Left lung (tissue), 4 donors: ENCODE measurements at regions not wholly inside any gene's neighbourhood (a gene's known extent, or its start where the extent isn't known, plus 50 kb on each side); places are given as distances from the start of the nearest gene placed in this dataset.

Experiments
- ATAC-seq: fragments of 200-7000 bp; cut with Tn5 transposase; one replicate; pipeline ENCODE4 v1.9.1; 2020; ENCODE audit warnings: moderate library complexity
- DNase-seq, 4 donors: peaks; one replicate each; pipeline ENCODE4 v3.0.0-alpha.2; 2013 to 2020
- H3K27ac ChIP-seq, 2 donors: fragments of 200-600 bp; sonication (generic) in 1 of 2; one replicate each; pipeline versions ENCODE4 v1.5.0 to v1.8.0; 2020 to 2021
- H3K27me3 ChIP-seq, 2 donors: fragments of 200-600 bp; sonication (generic) in 1 of 2; one replicate each; pipeline versions ENCODE4 v1.5.0 to v1.8.0; 2020 to 2021
- H3K36me3 ChIP-seq, 2 donors: fragments of 200-600 bp; sonication (generic) in 1 of 2; one replicate each; pipeline versions ENCODE4 v1.5.0 to v1.8.0; 2020 to 2021
- H3K4me1 ChIP-seq, 2 donors: fragments of 200-600 bp; one replicate each; pipeline ENCODE4 v1.8.0; 2021
- H3K4me3 ChIP-seq, 2 donors: fragments of 200-600 bp; sonication (generic) in 1 of 2; one replicate each; pipeline versions ENCODE4 v1.5.0 to v1.8.0; 2020 to 2021; ENCODE audit warnings: mild to moderate bottlenecking in 1 of 2
- H3K9me3 ChIP-seq, 2 donors: fragments of 200-600 bp; sonication (generic) in 1 of 2; one replicate each; pipeline versions ENCODE4 v1.5.0 to v1.8.0; 2020 to 2021
- CTCF ChIP-seq, 2 donors: fragments of 200-600 bp; sonication (generic) in 1 of 2; IDR thresholded peaks; one replicate each; pipeline versions ENCODE4 v1.5.0 to v1.8.0; 2021; ENCODE audit warnings: antibody characterized with exemption in 2 of 2
- intact Hi-C, 2 donors: fragments of 100-400 bp; cut with DNase I; formaldehyde crosslinking; loops; one replicate each; pipeline versions ENCODE4 v1.11.2 to v1.14.2; 2022
- donor health status: DM: no; HTN: yes; CAD: no.
- donor health status: DM: no; HTN: no; CAD: no.

- DNase-seq (no peak), ATAC-seq (no peak)
- Histone ChIP-seq H3K36me3 (no peaks in the 10 kb centered on the region), H3K9me3 (no peaks in the 10 kb centered on the region), H3K4me1 (no peaks in the 10 kb centered on the region), H3K4me3 (no peak overlapping the region), H3K27me3 (peaks cover 0 to 7% of the 10 kb centered on the region in 2 donors), H3K27ac (no peak overlapping the region)
- no peak for TF ChIP-seq CTCF (IDR thresholded peaks at IDR 0.05)
- intact Hi-C loops = no loop called here
Observed at GRCh38 chr1:167159782-167160181, 60.9 kb upstream of the POU2F1 start.

GRCh38 chr1:167161242-167161641 lies 59.4 kb upstream of the POU2F1 start:
- intact Hi-C loops = no loop called here
- no peak for TF ChIP-seq CTCF (IDR thresholded peaks at IDR 0.05)

GRCh38 chr1:167161762-167162161 lies 58.9 kb upstream of the POU2F1 start:
- H3K4me1 ChIP-seq = no peaks in the 10 kb centered on the region
- H3K27ac ChIP-seq = no peak overlapping the region
- ATAC-seq = no peak
- peaks cover 0 to 15% of the 10 kb centered on the region in 2 donors for H3K27me3 ChIP-seq
- no peaks in the 10 kb centered on the region for H3K9me3 ChIP-seq
- TF ChIP-seq CTCF (IDR thresholded peaks at IDR 0.05) = no peak
- intact Hi-C loops = no loop called here
- H3K4me3 ChIP-seq = no peak overlapping the region
- no peak for DNase-seq
- no peaks in the 10 kb centered on the region for H3K36me3 ChIP-seq

More at GRCh38 chr1:167161242-167161641, 59.4 kb upstream of the POU2F1 start:
- ATAC-seq (no peak), DNase-seq (no peak)
- Histone ChIP-seq H3K27me3 (peaks cover 0 to 14% of the 10 kb centered on the region in 2 donors), H3K36me3 (no peaks in the 10 kb centered on the region), H3K9me3 (no peaks in the 10 kb centered on the region), H3K27ac (no peak overlapping the region), H3K4me1 (no peaks in the 10 kb centered on the region), H3K4me3 (no peak overlapping the region)

- Histone ChIP-seq H3K27ac (no peak overlapping the region), H3K36me3 (no peaks in the 10 kb centered on the region), H3K9me3 (no peaks in the 10 kb centered on the region), H3K27me3 (peaks cover 0 to 15% of the 10 kb centered on the region in 2 donors), H3K4me1 (no peaks in the 10 kb centered on the region), H3K4me3 (no peak overlapping the region)
- DNase-seq (no peak), ATAC-seq (no peak)
- intact Hi-C loops = no loop called here
- no peak for TF ChIP-seq CTCF (IDR thresholded peaks at IDR 0.05)
Observed at GRCh38 chr1:167165219-167165618, 55.5 kb upstream of the POU2F1 start.

- H3K36me3 ChIP-seq = no peaks in the 10 kb centered on the region
- DNase-seq (peak in 2 of 4 donors; percentile 39 to 42), ATAC-seq (no peak)
- no peak for TF ChIP-seq CTCF (IDR thresholded peaks at IDR 0.05)
- H3K9me3 ChIP-seq = no peaks in the 10 kb centered on the region
- H3K27me3 ChIP-seq = peaks cover 0 to 15% of the 10 kb centered on the region in 2 donors
- H3K4me1 ChIP-seq = no peaks in the 10 kb centered on the region
- intact Hi-C loops = no loop called here
- H3K27ac ChIP-seq = no peak overlapping the region
- H3K4me3 ChIP-seq = no peak overlapping the region
Observed at GRCh38 chr1:167165948-167166689, 54.6 kb upstream of the POU2F1 start.
